ENCODE measurements at regions not wholly inside any gene's neighbourhood (a gene's known extent, or its start where the extent isn't known, plus 50 kb on each side); places are given as distances from the start of the nearest gene placed in this dataset.

DNA sequence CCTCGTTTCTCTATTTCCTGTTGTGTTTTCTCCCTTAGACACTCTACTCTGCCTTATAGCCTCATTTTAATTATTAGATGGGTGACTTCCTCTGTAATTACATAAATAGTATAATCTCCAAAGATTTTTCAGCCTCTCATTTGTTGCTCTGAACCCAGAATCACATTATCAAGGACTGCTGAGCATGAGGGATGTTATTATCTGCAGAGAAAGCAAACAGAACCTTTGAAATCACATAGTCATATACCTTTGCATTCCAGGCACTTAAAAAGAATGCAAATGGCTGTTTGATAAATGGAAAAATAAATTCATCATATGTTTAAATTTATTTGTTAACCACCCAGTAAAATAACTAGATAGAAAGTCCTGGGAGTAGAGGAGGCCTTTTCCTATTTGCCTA, 305.1 kb upstream of the PPP1R2C start:
- WGBS, 2 donors = 63 to 67% methylated on average over 1 of the region's 1 CpG
- H3K36me3 ChIP-seq = no peaks in the 10 kb centered on the region
- H3K4me1 ChIP-seq = no peaks in the 10 kb centered on the region
- H3K27ac ChIP-seq = no peak overlapping the region
- peaks cover 0 to under 1% (median 0%) of the 10 kb centered on the region in 4 donors for H3K9me3 ChIP-seq
- H3K4me3 ChIP-seq = no peak overlapping the region
- TF ChIP-seq POLR2AphosphoS5 (IDR thresholded peaks at IDR 0.05) (no peak), POLR2A (IDR thresholded peaks at IDR 0.05) (no peak), CTCF (IDR thresholded peaks at IDR 0.05) (no peak), EP300 (IDR thresholded peaks at IDR 0.05) (no peak)
- H3K27me3 ChIP-seq = no peaks in the 10 kb centered on the region
- ATAC-seq (ENCODE audit: low FRiP score in 2 of 2) (no peak), DNase-seq (no peak)

- Histone ChIP-seq H3K9me3 (no peaks in the 10 kb centered on the region), H3K27me3 (no peaks in the 10 kb centered on the region), H3K36me3 (no peaks in the 10 kb centered on the region), H3K4me1 (no peaks in the 10 kb centered on the region), H3K27ac (no peak overlapping the region), H3K4me3 (no peak overlapping the region)
- no peak for TF ChIP-seq POLR2A (IDR thresholded peaks at IDR 0.05)
- DNase-seq (no peak), ATAC-seq (ENCODE audit: low FRiP score in 2 of 2) (no peak)
Observed at GRCh38 chrX:43087830-43088229, 309.9 kb upstream of the PPP1R2C start.

- H3K27me3 ChIP-seq = no peaks in the 10 kb centered on the region
- WGBS, 2 donors = 35 to 47% methylated on average over 2 of the region's 2 CpGs
- no peak overlapping the region for H3K4me3 ChIP-seq
- no peak overlapping the region for H3K27ac ChIP-seq
- H3K9me3 ChIP-seq = no peaks in the 10 kb centered on the region
- TF ChIP-seq CTCF (IDR thresholded peaks at IDR 0.05) (no peak), EP300 (IDR thresholded peaks at IDR 0.05) (no peak), POLR2AphosphoS5 (IDR thresholded peaks at IDR 0.05) (no peak), POLR2A (IDR thresholded peaks at IDR 0.05) (no peak)
- no peak for ATAC-seq (ENCODE audit: low FRiP score in 2 of 2)
- H3K4me1 ChIP-seq = no peaks in the 10 kb centered on the region
- no peaks in the 10 kb centered on the region for H3K36me3 ChIP-seq
- DNase-seq = no peak
Observed at GRCh38 chrX:43096830-43097229, 318.9 kb upstream of the PPP1R2C start.

GRCh38 chrX:43106009-43106408, 328.0 kb upstream of the PPP1R2C start:
- Histone ChIP-seq H3K36me3 (no peaks in the 10 kb centered on the region), H3K9me3 (no peaks in the 10 kb centered on the region), H3K27ac (no peak overlapping the region), H3K4me3 (no peak overlapping the region), H3K27me3 (no peaks in the 10 kb centered on the region), H3K4me1 (no peaks in the 10 kb centered on the region)
- ATAC-seq (ENCODE audit: low FRiP score in 2 of 2) (no peak), DNase-seq (no peak)
- 79 to 82% methylated on average over 5 of the region's 5 CpGs for WGBS, 2 donors
- TF ChIP-seq EP300 (IDR thresholded peaks at IDR 0.05) (no peak), POLR2AphosphoS5 (IDR thresholded peaks at IDR 0.05) (no peak), POLR2A (IDR thresholded peaks at IDR 0.05) (no peak), CTCF (IDR thresholded peaks at IDR 0.05) (no peak)

DNA sequence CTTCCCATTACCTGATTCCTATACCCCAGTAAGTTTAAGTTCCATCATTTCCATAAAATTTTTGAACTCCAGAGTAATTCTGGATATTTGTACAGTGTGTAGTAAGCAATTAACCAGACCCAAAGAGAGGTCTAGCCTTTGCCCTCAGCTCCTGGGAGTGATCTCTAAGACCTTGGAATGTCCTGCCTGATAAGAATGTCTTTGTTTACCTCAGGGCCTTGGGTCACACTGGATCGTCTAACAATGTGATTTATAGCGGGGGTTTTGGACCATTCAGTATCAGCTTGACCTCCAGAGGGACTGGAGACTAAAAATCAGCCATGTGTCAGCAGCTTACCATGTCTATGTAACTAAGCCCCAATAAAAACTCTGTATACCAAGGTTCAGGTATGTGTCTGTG, 330.9 kb upstream of the PPP1R2C start:
- no peaks in the 10 kb centered on the region for H3K4me1 ChIP-seq

More for the DNA sequence above, 330.9 kb upstream of the PPP1R2C start:
- H3K9me3 ChIP-seq = no peaks in the 10 kb centered on the region
- TF ChIP-seq CTCF (IDR thresholded peaks at IDR 0.05) = no peak
- H3K27me3 ChIP-seq = no peaks in the 10 kb centered on the region
- WGBS, 2 donors = 31 to 80% methylated on average over 2 of the region's 2 CpGs
- DNase-seq (no peak), ATAC-seq (ENCODE audit: low FRiP score in 2 of 2) (no peak)
- no peak overlapping the region for H3K4me3 ChIP-seq
- H3K27ac ChIP-seq = no peak overlapping the region
- H3K36me3 ChIP-seq = no peaks in the 10 kb centered on the region
